ENCODE measurements at regions not wholly inside any gene's neighbourhood (a gene's known extent, or its start where the extent isn't known, plus 50 kb on each side); places are given as distances from the start of the nearest gene placed in this dataset.
"Not testable (repeated sequence)": the region's sequence is repeated elsewhere in the genome, so short reads cannot be mapped to it uniquely, and the experiment has no call there.

DNA sequence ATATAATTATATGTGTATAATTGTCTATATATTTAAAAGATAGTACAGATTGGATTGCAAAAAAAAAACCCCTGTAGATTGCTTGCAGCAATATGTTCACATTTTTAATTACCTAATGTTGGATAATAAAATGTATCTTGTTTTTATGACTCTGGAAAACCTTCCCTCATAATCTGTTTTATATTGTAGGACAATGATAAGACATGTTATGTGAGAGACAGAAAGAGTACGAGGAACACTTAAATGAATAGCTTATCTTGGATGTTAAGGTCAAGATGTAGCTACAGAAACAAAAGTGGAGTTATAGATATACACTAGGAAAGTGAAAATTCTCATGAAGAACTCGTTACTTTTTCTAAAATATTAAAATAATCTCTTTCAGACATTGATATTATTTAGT is 691.6 kb upstream of the IMPG1 start:
- no peak for DNase-seq

DNA sequence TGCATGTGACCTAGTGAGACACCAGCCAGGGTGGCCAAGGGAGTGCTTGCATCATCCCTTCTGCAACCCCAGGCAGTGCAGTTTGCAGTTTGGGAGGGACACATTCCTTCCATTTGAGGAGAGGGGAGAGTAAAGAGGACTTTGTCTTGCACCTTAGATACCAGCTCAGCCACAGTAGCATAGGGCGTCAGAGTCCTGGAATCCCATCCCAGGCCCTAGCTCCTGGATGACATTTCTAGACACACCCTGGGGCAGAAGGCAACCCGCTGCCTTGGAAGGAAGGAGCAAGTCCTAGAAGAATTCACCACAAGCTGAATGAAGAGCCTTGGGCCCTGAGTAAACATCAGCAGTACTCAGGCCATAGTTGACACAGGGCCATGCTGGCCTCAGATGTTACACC is 680.4 kb upstream of the IMPG1 start:
- no peak for DNase-seq

DNA sequence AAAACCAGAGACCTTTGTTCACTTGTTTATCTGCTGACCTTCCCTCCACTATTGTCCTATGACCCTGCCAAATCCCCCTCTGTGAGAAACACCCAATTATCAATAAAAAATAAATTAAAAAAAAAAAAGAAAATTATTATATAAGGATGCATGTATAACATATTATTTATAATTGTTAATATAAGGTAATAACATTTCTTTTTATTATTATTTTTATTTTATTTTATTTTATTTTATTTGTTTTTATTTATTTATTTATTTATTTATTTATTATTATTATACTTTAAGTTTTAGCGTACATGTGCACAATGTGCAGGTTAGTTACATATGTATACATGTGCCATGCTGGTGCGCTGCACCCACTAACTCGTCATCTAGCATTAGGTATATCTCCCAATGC is 672.9 kb upstream of the IMPG1 start:
- DNase-seq: not testable (repeated sequence)

DNA sequence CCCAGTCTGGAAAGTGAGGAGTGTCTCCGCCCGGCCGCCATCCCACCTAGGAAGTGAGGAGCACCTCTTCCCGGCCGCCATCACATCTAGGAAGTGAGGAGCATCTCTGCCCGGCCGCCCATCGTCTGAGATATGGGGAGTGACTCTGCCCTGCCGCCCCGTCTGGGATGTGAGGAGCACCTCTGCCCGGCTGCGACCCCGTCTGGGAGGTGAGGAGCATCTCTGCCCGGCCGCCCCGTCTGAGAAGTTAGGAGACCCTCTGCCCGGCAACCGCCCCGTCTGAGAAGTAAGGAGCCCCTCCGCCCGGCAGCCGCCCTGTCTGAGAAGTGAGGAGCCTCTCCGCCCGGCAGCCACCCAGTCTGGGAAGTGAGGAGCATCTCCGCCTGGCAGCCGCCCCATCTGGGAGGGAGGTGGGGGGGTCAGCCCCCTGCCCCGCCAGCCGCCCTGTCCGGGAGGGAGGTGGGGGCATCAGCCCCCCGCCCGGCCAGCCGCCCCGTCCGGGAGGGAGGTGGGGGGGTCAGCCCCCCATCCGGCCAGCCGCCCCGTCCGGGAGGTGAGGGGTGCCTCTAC is 671.8 kb upstream of the IMPG1 start:
- not testable (repeated sequence) for DNase-seq

DNA sequence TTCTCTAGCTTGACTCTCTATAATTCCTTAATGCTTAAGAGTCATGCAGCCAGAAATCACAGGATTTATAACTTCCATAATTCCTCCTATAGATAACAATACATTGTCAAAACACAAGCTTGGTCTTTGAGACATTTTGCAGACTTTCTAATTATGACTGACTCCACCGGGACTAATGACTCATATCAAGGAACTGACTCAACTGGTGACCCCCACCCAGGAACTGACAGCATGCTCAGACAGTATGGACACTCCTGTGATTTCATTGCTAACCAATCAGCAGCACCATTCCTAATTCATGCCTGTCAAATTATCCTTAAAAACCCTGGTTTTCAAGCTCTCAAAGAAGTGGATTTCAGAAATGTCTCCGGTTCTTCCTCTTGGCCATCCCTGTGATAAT is 670.5 kb upstream of the IMPG1 start:
- no peak for DNase-seq

DNA sequence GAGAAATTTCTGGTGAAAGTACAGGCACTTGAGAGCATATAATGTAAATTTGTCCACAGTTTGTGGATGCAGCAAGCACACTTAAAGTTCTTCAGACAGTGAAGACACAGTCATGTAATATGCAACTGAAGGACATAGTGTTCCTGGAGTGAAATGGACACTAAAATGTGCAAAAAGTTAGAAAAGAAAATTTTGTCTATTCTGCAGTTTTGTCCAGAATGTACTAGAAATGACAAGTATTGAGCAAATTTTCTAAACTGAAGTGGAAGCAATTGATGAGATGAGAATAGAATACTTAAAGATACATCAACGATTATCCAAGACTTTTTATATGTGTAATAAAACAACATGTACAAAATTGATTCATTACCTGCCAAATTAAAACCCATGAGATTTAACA is 647.0 kb upstream of the IMPG1 start:
- no peak for DNase-seq

DNA sequence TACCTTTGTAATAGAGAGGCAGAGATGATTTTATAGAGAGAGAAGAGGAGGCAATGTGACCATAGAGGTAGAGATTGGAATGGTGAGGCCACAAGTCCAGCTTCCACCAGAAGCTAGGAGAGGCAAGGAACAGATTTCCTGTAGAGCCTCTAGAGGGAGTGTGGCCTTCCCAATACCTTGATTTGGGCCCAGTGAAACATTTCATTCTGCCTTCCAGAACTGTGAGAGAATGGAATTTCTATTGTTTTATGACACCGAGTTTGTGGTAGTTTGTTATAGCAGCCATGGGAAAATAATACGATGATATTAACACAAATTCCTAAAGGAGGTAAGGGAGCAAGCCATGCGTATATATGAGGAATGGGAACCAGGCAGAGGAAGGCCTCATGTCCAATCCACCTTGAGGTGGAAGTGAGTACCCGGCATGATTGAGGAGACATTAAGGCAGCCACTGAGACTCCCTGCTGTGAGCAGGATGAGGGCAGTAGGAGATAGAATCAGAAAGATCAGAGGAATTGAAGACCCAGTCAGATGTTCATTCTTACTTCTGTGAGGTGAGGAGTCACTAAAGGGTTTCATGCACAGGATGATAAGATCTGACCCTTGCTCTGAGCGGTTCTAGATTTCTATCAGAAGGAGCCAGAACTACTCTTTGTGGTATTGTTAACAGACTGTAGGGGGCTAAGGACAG is 636.3 kb upstream of the IMPG1 start:
- DNase-seq: no peak

DNA sequence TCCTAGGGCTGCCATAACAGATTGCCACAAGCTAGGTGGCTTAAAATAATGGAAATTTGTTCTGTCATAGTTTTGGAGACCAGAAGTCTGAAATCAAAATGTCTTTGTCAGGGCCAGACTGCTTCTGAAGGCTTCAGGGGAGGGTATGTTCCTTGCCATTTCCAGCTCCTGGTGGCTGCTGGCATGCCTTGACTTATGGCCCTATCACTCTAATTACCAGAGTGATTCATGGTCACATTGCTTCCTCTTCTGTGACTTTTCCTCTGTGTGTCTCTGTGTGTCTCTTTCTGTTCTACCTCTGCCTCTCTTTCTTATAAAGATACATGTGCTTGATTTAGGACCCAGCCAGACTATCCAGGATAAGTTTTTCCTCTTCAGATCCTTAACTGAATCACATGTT is 635.2 kb upstream of the IMPG1 start:
- no peak for DNase-seq

DNA sequence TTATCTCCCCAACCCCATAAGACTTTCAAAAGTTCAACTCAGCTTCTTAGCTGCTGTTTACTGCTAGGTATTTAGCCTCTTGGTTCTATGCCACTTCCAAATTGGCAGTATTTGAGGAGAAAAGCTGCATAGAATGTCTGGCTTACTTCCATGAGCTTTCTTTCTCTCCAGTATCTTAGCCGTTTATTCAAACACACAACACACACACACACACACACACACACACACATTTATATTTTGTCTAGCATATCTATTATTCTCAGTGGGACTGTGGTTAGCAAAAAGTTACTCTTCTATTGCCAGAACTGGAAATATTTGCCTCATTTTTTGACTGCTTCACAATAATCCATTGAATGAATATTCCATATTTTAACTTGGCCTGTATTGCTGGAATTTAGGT is 634.2 kb upstream of the IMPG1 start:
- peak; percentile 23 for DNase-seq

DNA sequence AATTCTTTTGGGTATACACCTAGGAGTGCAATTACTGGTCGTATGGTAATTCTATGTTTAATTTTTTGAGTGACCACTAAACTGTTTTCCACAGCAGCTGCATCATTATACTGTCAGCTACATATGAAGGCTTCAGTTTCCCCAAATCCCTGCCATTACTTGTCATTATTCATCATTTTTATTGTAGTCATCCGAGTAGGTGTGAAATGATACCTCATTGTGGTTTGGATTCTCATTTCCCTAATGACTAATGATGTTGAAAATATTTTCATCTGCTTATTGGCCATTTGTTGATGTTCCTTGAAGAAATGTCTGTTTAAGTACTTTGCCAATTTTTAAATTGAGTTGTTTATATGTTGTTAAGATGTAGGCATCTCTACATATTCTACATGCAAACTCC is 633.6 kb upstream of the IMPG1 start:
- no peak for DNase-seq

DNA sequence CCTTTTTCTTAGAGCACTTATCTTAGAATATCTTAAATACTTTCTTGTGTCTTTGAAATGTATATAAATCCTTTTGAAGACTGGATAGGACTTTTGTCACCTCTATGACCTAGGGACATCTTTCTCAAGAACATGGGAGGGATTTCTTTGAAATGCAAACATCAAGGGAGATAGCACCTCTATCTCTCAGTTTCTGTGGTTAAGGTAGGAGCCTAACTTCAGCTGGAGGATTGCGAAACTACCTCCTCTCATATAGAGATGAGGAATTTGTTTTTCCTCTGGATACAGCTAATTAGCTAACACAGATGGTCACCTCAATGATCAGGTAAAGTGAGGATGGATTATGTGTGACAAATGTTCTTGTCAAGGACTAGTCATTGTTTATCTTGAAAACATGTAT is 631.3 kb upstream of the IMPG1 start:
- DNase-seq: no peak

DNA sequence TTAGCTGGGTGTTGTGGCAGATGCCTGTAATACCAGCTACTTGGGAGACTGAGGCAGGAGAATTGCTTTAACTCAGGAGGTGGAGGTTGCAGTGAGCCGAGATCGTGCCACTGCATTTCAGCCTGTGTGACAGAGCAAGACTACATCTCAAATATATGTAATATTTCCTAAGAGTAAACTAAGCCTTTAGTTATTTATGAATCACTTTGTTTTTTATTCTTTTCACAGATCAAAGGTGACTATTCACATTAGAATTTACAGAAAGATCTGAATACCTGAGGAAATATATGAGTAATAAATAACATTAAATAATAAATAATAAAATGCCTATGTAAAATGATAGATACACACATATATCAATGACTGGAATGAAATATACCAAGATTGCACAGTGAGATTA is 630.8 kb upstream of the IMPG1 start:
- no peak for DNase-seq

DNA sequence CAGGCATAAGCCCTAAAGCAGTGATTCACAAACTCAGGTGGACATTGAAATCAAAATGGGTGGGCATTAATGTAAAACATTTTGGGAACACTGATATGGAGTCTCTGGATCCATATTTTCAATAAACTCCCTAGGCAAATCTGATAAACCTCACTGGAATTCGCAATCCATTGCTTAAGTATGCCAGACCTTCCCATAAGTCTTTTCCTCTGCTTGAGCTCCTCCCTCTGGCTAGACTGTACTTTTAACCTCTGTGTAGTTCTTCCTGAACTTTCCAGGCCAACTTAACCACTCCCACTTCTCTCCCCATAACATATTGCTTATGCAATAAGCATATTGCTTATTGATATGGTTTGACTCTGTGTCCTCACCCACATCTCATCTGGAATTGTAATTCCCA is 629.7 kb upstream of the IMPG1 start:
- no peak for DNase-seq

DNA sequence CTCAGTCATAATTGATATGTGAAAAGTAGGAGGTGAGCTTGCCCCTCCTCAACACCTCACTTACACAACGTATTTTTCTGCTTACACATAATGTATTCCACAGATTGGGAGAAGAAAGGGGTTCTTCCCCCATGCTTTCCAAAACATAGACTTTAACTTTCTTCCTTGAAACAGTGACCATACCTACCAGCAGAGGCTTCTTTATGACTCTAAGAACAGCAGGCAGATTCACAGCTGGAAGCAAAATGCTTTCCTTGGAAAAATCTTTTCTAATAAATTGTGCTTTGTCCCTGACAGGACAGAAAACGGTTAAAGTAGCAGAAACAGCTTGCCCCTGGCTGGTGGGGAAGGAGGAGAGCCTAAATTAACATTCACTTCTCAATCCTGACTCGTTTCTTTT is 629.1 kb upstream of the IMPG1 start:
- DNase-seq: no peak

DNA sequence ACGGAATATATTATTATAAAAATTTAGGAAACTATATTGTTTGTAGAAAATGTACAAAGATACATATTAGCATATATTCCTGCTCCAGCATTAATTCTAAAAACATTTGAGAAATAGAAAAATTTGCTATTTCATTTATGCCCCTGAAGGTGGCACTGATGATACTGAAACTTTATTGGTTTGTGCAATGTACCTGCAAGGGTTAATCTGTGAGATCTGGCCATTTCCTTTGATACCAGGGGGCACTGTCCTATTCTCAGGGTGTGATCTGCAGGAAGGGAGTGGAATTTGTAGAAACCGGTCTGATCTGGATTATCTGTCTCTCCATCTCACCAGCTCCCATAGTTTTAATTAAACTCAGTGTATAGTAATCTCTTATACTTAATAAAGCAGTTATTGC is 625.1 kb upstream of the IMPG1 start:
- DNase-seq: no peak

DNA sequence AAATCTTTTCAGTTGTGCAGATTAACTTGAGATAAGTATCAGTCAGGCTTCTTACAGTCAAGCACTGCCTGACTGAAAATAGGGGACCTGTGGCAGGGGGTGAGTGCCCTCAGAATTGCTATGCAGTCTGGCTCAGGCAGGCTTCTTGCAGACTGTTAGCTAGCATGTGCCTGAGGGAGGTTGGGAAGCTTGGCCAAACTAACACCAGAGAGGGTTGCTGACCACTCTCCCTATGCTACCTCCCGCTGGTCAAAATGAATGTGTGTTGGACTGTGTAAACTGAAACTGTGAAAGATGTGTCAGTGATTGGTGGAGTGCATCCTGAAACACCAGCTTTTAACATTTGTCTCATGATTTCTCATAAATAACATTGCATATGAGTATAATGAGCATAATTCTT is 622.3 kb upstream of the IMPG1 start:
- DNase-seq: no peak

DNA sequence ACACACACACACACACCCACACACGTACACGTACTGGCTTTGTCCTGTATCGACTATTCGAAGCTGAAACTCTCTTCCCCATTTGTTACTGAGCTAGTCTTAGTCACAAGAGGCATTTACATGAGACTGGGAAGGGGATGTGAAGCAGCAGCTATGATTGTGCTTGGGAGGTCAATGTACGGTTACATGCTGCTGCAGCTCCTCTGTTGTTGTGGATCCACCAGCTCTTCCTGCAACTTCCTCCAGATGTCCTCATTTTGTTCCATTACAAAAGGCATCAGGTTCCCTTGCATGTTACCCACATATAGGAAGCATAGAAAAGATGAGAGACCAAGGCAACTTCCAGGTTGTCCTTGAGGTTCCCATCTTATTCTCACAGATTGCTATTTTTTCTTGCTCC is 612.4 kb upstream of the IMPG1 start:
- DNase-seq: no peak

DNA sequence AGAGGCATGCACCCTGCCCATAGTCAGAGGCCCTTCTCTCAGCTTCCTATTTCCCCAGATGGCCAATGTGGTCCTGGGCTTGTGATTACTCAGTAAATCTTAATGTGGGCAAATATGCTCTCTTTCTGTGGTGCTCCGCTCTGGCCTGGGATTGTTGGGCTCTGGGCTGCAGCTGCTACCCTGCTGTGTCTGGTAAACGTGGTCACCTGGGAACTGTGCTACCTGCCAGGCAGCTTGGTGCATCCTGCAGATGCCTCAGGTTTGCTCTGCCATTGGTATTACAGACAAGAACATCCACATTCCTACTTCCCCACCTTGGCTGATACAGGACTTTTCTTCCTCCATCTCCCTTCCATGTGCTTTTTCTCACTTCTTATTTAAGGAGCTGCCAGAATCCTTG is 611.5 kb upstream of the IMPG1 start:
- no peak for DNase-seq

DNA sequence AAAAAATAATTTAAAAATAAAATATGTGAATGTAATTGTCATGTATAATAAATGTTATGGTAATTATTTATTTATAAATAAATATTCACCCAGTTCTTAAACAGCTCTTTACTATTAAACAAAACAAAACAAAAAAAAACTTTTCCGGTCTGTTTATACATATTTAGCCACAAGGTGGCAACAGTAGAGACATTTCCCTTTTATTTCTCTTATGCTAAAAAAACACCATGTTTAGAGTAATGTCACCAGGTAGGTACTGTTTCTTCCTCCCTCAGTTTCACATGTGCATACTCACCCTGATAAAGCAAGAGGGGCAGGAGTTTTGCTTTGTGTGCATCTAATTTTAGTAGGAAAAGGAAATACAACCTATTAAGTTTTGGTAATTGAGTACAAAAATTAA is 610.4 kb upstream of the IMPG1 start:
- DNase-seq: no peak

DNA sequence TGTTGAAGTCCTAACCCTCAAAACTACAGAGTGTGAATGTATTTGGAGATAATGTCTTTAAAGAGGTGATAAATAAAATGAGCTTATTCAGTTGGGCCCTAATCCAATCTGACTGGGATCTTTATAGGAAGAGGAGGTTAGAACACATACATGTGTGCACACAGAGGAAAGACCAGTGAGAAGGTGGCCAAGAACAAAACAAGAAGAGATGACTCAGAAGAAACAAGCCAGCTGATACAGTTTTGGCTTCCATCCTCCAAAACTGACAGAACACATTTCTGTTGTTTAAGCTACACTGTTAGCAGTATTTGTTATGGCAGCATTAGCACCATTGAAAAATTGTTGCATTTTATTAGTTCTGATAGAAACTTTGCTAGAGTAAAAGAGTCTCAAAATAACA is 609.3 kb upstream of the IMPG1 start:
- DNase-seq: no peak

DNA sequence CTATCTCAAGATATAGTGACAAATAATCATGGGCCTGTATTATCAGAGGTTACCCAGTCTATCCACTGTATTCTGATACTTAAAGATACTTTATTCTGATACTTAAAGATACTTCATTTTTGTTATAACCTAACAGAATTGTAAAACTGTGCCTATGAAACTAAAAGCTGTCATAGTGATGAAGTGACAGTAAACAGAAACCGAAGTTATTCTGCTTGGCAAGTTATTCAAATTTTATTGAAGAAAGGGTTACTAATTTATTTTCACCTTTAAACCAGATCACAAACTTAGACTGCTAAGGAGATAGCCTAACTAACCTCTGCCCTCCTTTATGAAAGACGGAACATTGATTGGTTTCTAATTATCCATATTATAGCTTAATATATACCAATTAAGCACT is 604.6 kb upstream of the IMPG1 start:
- DNase-seq: no peak

DNA sequence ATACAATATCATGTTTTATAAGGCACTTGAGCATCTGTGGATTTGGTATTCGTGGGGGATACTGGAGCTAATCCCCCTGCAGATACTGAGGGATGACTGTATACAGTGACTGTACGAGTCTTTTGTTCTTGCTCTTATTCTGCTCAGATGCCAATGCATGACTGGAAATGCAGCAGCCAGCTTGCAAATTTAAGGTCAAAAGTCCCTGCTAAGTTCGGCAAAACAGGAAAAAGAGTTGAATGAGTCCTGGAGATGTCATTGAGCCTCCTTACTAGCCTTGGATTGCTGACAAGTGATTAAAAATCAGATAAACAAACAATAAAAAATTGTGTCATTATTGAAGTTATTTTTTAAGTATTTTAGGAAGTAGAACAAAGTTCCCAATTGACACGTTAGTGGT is 599.3 kb upstream of the IMPG1 start:
- DNase-seq: no peak

DNA sequence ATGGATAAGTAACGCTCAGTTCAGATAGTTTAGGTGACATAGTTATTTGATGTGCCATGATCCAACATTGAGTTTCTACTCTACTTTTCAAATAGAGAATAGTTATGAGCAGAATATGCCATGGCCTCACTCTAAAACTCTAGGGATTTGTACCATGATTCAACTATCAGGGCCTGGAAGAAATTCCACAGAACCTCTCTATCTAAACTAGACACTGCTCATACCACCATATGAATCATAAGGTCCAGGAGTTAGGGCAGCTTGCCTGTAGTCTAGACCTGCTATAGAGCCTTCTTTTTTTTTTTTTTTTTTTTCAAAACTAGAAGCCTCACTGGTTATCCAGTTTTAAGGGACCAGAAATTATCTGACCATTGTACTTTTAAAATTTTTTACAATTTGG is 571.8 kb upstream of the IMPG1 start:
- DNase-seq: no peak

DNA sequence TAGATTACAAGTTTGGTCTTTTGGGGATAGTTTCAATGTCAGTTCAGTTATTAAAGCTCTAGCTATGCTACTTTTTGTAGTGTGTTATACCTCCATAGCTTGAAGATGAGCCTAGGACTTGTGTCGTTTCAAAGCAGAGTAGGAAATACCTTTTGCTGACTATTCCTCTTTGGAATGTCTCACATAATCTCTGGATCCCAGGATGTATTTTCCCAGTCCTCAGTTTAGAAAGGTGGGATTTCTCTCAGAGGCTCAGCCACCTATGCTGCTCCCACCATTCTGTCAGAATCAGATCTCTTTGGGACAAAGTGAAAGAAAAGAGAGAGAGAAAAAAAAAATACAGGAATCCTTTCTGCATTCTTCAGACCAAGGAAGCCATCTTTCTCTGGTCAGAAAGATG is 567.5 kb upstream of the IMPG1 start:
- DNase-seq: no peak

DNA sequence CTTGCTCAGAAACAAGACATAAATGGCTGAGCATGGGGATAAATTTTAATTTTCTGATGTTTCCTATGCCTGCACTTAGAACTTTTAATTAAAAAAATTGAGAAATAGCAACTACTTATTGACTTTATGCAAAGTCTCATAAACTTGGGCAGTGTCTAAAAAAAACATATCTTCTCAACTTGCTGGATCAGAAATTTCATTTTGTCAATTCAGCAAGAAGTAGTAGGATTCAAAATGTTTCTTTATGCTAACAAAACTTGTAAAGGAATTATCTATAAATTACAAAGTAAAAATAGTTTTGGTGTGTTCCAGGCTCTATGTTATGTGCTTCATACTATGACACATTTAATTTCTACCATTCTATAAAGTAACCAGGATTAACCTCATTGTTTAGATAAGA is 562.2 kb upstream of the IMPG1 start:
- no peak for DNase-seq
